H54 (cell line): ENCODE measurements at regions not wholly inside any gene's neighbourhood (a gene's known extent, or its start where the extent isn't known, plus 50 kb on each side); places are given as distances from the start of the nearest gene placed in this dataset.

Experiments
- DNase-seq: peaks from one replicate; pipeline ENCODE4 v3.0.0; 2011; ENCODE audit warnings: low spot score, mixed read lengths; ENCODE audit not compliant: insufficient read length
- FAIRE-seq: peaks from 3 replicates; lab custom pipeline; 2011; peaks lifted over from hg19 to GRCh38; lab: Jason Lieb, UNC
- POLR2A ChIP-seq: IDR thresholded peaks from 2 replicates; pipeline ENCODE4 v1.6.1; 2011; ENCODE audit warnings: low read depth, mild to moderate bottlenecking, low read length

- DNase-seq (no peak), FAIRE-seq (no peak)
- no peak for TF ChIP-seq POLR2A
These were observed 790.1 kb upstream of the ZNF608 start for GRCh38 chr5:125536582-125536981.

GRCh38 chr5:125537661-125538060 is 791.2 kb upstream of the ZNF608 start:
- TF ChIP-seq POLR2A: no peak
- no peak for FAIRE-seq
- DNase-seq: no peak

- FAIRE-seq: no peak
- no peak for TF ChIP-seq POLR2A
- DNase-seq: no peak
These were observed 792.0 kb upstream of the ZNF608 start for GRCh38 chr5:125538469-125538868.

GRCh38 chr5:125541085-125541484 is 794.6 kb upstream of the ZNF608 start:
- TF ChIP-seq POLR2A: no peak
- DNase-seq (no peak), FAIRE-seq (no peak)

GRCh38 chr5:125549322-125549911 is 803.0 kb upstream of the ZNF608 start:
- DNase-seq (no peak), FAIRE-seq (peak; percentile 65)
- TF ChIP-seq POLR2A: no peak

GRCh38 chr5:125550274-125550673 is 803.8 kb upstream of the ZNF608 start:
- DNase-seq (no peak), FAIRE-seq (peak; percentile 88)
- TF ChIP-seq POLR2A: no peak

GRCh38 chr5:125551246-125551645 is 804.8 kb upstream of the ZNF608 start:
- no peak for DNase-seq
- no peak for TF ChIP-seq POLR2A
- no peak for FAIRE-seq

GRCh38 chr5:125551797-125552196 is 805.4 kb upstream of the ZNF608 start:
- no peak for TF ChIP-seq POLR2A
- FAIRE-seq: no peak
- no peak for DNase-seq

- FAIRE-seq (no peak), DNase-seq (no peak)
- no peak for TF ChIP-seq POLR2A
These were observed 806.0 kb upstream of the ZNF608 start for GRCh38 chr5:125552486-125552885.

GRCh38 chr5:125554355-125554754 is 807.9 kb upstream of the ZNF608 start:
- FAIRE-seq (no peak), DNase-seq (no peak)
- no peak for TF ChIP-seq POLR2A

- FAIRE-seq (no peak), DNase-seq (no peak)
- no peak for TF ChIP-seq POLR2A
These were observed 809.2 kb upstream of the ZNF608 start for GRCh38 chr5:125555591-125555990.

GRCh38 chr5:125558016-125558415 is 811.6 kb upstream of the ZNF608 start:
- no peak for FAIRE-seq
- DNase-seq: no peak
- no peak for TF ChIP-seq POLR2A

GRCh38 chr5:125558466-125558865 is 812.0 kb upstream of the ZNF608 start:
- no peak for FAIRE-seq
- no peak for DNase-seq
- TF ChIP-seq POLR2A: no peak

GRCh38 chr5:125559296-125559695 is 812.9 kb upstream of the ZNF608 start:
- DNase-seq (peak; percentile 21), FAIRE-seq (peak; percentile 99)
- no peak for TF ChIP-seq POLR2A

- TF ChIP-seq POLR2A: no peak
- FAIRE-seq: peak; percentile 27
- DNase-seq: no peak
These were observed 814.2 kb upstream of the ZNF608 start for GRCh38 chr5:125560476-125561225.
